AML-193 (cell line): ENCODE measurements at regions not wholly inside any gene's neighbourhood (a gene's known extent, or its start where the extent isn't known, plus 50 kb on each side); places are given as distances from the start of the nearest gene placed in this dataset.
"Not testable (repeated sequence)": the region's sequence is repeated elsewhere in the genome, so short reads cannot be mapped to it uniquely, and the experiment has no call there.

Source experiments
- DNase-seq, 2 experiments: peaks; one replicate each; lab custom pipeline; 2025; lab: John Stamatoyannopoulos, UW

DNA sequence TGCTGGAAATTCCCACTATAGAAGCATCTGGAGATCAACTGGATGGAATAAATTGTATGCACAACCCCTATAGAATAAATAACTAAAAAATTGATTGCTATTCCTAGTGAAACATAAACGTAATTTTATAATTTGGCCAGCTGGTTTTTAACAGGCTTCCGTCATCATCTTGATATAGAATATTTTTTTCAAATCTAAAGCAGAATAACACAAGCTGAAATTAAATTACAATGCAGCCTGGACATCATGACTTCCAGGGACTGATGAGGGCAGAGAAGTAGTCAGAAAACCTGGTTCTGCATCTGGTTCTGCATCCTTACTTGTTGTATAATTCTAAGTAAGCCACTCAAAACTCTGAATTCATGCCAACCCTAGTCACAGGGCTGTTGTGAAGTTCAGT lies 146.1 kb downstream of the MEX3B start:
- DNase-seq = no peak

DNA sequence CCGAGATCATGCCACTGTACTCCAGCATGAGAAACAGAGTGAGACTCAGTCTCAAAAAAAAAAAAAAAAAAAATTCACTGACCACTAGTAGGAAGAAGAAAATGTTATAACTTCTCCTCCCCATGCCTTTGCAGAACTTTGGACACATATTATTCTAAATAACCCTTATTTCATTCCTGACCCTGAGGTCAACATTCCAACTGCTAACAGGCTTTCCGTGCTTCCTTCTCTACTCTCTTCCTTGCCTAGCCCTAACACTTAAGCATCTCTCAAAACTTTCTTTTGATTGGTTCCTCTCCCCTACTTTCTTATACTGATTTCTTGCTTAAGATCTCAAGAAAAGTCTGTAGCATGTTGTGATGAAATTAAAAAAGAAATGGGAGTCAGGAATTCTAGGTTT lies 146.8 kb downstream of the MEX3B start:
- no peak for DNase-seq

GRCh38 chr15:81897057-81897677 lies 148.7 kb downstream of the MEX3B start:
- DNase-seq = no peak

DNA sequence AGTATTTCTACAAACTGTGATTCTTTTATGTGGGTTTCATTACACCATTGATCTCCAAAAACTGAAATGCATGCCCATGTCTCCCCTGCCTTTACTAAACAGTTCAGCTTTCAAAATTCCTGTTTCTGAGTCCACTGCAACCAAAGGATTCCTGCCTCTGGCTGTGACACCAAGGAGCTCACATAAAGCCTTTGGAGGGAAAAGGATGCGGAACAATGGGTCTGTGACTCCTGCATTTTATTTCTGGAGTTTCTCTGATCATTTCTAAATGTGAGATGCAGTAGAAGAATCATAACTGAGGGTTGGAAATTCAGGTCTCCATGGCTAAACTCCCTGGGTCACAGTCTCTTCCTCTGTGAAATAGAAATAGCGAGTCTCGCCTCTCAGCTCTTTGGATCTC lies 149.5 kb downstream of the MEX3B start:
- no peak for DNase-seq

- DNase-seq = no peak
Measured at GRCh38 chr15:81895723-81896122, 150.1 kb downstream of the MEX3B start.

DNA sequence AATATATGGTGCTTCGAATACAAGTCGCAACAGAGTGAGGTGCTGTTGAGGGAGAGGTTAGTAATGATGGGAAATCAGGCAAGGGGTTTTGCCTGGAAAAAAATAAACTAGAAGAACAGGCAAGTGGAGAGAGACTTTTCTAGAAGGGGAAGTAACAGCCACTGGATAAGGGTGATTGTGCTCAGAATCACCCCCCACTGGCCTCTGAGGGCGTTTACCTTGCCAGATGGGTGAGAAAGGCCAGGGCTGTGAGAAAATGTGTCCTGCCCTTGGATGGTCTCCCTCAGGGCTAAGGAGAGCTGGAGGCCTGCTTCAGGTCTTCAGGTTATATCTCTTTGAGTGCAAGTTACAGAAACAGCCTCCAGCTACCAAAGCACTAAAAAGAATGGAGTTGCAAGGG lies 151.8 kb downstream of the MEX3B start:
- DNase-seq = no peak

GRCh38 chr15:81893182-81893835 lies 152.5 kb downstream of the MEX3B start:
- DNase-seq = no peak

DNA sequence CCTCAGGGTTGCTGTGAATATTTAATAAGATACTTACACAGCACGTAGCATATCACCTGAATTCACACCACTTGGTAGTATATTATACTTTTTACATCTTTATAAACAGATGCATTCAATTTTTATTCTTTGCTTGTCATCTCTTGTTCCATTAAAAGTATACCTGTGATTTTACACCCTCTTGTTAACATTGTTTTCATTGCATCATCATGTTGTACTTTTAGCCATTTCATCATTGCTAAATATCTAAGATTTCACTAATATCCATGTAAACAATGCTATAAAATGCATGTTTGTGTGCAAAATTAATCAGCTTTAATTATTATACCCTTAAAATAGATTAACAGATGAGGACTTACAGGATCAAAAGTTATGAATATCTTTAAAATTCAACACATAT lies 155.3 kb downstream of the MEX3B start:
- DNase-seq = no peak

DNA sequence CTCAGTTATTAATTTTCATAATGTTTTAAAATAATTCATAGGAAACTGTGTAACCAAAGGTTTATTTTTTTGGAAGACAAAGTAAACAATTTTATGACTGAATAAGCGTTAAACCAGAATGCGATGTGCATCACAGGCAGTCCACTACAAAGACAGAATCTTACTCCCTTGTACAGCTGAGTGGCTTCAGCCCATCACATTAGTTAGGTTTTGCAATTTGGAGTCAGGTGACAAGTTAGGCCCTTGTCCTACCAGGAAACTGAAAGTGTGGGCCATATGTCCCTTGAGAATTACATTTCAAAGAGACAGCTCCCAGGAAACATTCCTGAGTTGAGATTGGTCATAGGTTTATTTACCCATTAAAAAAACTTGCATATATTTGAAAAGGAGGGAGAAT lies 156.3 kb downstream of the MEX3B start:
- DNase-seq = no peak

- DNase-seq = no peak
Measured at GRCh38 chr15:81888748-81889484, 156.9 kb downstream of the MEX3B start.

GRCh38 chr15:81887912-81888311 lies 157.9 kb downstream of the MEX3B start:
- DNase-seq = no peak

DNA sequence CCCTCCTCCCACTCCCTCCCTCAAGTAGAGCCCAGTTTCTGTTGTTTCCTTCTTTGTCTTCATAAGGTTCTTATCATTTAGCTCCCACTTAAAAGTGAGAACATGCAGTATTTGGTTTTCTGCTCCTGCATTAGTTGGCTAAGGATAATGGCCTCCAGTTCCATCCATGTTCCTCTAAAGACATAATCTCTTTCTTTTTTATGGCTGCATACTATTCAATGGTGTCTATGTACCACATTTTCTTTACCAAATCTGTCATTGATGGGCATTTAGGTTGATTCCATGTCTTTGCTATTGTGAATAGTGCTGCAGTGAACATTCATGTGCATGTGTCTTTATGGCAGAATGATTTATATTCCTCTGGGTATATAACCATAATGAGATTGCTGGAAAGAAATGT lies 158.6 kb downstream of the MEX3B start:
- not testable (repeated sequence) for DNase-seq

GRCh38 chr15:81886591-81886990 lies 159.2 kb downstream of the MEX3B start:
- no peak for DNase-seq

DNA sequence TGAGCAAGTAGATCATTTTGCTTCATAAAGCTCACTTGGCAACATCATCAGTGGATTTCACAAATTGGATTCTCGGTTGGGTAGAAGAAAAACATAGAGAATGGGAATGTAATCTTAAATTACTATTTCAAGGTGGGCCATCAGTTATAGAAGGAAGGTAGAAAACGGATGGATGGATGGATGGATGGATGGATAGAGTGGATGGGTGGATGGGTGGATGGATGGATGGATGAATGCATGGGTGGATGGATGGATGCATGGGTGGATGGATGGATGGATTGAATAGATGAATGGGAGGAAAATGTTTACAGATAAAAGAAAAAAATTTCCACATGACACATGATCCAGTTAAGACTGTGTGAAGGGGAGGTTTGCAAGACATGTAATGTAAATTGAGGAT lies 159.7 kb downstream of the MEX3B start:
- DNase-seq = no peak

DNA sequence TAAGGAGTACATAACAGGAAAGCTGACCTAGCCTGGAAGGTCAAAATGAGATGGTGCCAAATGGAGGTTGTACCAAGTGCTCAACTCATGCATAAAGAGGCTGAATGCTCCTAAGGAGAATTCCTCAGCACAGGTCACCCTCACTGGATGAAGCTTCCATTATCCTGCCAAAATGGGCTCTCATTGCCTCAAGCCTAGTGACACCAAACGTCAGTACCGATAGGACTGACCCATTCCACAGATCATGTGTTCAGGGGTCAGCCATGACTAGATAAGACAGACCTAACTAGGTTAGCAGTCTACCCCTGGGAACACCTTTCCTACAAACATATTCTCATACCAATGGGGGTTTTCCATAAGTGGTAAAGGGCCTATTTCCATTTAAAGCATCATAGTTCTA lies 160.7 kb downstream of the MEX3B start:
- DNase-seq = no peak

DNA sequence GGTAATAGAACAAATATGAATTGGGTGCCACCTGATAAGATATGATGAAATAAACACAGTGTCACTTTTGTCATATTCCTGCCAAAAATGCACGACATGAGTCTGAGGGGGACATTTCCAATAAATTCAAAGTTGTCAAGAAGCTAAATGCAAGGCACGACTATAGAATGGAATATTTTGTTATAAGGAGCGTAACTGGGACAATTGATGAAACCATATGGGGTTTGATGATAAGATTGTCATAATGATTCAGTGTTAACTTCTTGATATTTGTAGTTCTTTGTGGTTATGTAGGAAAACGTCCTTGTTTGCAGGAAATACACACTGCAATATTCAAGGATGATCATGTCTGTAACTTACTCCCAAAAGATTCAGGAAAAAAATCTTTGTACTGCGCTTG lies 163.3 kb downstream of the MEX3B start:
- no peak for DNase-seq

DNA sequence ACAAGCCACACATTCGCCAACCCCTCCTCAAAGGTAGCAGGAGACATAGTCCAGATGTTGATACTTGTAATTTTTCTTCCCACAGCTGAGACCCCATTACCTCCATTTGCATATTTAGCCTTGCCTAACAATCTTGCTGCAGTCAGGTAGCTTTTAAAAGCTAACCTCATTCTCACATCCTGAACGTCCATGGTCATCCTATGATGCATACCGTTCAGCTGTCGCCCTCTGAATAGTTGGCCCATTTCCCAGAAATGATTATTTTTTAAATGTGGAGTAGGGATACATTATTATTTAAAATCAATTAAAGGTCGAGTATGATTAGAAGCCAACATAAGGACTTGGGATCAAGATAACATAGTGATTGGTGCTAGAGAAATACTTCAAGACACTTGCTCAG lies 165.0 kb downstream of the MEX3B start:
- DNase-seq = no peak

DNA sequence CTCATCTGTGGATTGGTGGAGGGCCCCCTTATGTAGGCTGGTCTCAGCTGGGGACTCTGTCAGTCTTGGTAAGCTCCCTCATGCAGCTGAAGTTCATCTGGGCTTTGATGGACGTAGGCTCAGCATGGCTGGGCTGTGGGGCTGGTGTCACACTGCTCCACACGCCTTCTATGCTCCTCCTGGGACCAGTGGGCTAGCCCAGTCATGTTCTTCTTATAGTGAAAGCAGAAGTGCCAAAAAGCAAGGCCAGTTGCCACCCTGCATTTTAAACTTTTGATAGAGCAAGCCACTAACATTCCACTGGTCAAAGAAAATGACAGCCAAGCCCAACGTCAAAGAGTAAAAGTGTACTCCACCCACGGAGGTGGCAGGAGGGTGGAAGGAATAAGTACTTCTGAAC lies 165.5 kb downstream of the MEX3B start:
- no peak for DNase-seq

DNA sequence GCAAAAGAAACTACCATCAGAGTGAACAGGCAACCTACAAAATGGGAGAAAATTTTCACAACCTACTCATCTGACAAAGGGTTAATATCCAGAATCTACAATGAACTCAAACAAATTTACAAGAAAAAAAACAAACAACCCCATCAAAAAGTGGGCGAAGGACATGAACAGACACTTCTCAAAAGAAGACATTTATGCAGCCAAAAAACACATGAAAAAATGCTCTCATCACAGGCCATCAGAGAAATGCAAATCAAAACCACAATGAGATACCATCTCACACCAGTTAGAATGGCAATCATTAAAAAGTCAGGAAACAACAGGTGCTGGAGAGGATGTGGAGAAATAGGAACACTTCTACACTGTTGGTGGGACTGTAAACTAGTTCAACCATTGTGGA lies 170.1 kb downstream of the MEX3B start:
- DNase-seq = not testable (repeated sequence)

DNA sequence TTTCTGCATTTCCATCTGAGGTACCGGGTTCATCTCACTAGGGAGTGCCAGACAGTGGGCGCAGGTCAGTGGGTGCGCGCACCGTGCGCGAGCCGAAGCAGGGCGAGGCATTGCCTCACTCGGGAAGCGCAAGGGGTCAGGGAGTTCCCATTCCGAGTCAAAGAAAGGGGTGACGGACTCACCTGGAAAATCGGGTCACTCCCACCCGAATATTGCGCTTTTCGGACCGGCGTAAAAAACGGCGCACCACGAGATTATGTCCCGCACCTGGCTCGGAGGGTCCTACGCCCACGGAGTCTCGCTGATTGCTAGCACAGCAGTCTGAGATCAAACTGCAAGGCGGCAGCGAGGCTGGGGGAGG lies 175.1 kb downstream of the MEX3B start:
- DNase-seq = not testable (repeated sequence)

DNA sequence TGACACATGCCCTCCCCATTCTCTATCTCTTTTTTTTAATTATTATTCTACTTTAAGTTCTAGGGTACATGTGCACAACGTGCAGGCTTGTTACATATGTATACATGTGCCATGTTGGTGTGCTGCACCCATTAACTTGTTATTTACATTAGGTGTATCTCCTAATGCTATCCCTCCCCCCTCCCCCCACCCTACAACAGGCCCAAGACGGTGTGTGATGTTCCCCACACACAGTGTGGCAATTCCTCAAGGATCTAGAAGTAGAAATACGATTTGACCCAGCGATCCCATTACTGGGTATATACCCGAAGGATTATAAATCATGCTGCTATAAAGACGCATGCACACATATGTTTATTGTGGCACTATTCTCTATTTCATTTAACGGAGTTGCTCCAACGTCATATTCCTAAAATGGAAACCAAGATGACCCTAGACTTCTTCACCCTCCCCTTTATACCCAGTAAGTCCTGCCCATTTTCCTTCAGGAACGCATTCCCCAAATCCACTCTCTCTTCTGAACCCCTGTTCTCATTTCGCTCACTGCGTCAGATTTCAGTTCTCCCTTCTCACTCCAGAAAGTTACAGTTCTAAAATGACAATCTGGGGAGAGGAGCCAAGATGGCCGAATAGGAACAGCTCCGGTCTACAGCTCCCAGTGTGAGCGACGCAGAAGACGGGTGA lies 175.6 kb downstream of the MEX3B start:
- not testable (repeated sequence) for DNase-seq

- DNase-seq = no peak
Measured at GRCh38 chr15:81869161-81869954, 176.5 kb downstream of the MEX3B start.
